ENCODE measurements at regions not wholly inside any gene's neighbourhood (a gene's known extent, or its start where the extent isn't known, plus 50 kb on each side); places are given as distances from the start of the nearest gene placed in this dataset.

DNA sequence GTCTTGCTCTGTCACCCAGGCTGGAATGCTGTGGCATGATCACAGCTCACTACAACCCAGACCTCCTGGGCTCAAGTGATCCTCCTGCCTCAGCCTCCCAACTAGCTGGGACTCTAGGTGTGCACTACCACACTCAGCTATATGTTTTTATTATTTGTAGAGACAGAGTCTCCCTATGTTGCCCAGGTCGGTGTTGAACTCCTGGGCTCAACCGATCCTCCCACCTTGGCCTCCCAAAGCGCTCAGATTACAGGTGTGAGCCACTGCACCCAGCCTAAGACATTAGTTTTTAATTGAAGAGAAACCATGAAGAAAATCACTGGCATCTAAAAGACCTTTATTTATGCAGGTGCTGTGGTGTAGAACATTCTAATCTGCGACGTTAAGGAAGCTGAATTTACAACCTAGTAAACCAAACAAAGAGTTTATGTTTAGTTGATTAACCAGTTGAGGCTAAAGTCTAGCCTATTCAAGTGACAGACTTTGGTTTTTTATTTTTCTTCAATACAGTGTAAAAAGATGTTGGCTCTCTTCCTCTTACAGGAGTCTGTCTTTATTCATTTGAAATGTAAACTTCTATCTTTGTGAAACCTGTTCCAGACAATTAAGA is 52.5 kb upstream of the NBL1 start:
- Mint-ChIP-seq H3K9me3 (no peaks in the 10 kb centered on the region), H3K4me3 (no peak overlapping the region), H3K36me3 (no peaks in the 10 kb centered on the region), H3K27ac (no peak overlapping the region), H3K4me1 (peaks cover 6 to 10% (median 7%) of the 10 kb centered on the region in 3 donors), H3K27me3 (peaks cover 0 to 2% of the 10 kb centered on the region in 2 donors)
- CTCF ChIA-PET = interaction anchor here in 1 of 2 donors (0.6 to 0.7 kb wide), 2 partner anchors 468 to 545 kb away, joined by 4 to 7 read pairs; no protein-coding TSS in a partner anchor
- H3K27ac ChIP-seq (ENCODE audit: low read length) = no peak overlapping the region
- H3K9me3 ChIP-seq = no peaks in the 10 kb centered on the region
- H3K4me3 ChIP-seq (ENCODE audit: control insufficient read depth in 1 of 2, extremely low read depth in 1 of 2, low read length in 1 of 2) = no peak overlapping the region
- ATAC-seq (replicated peaks in 1 of 4) (no peak), DNase-seq (no peak)
- POLR2A ChIA-PET = no interaction called here
- H3K4me1 ChIP-seq (ENCODE audit: control insufficient read depth in 1 of 2, extremely low read depth in 1 of 2, insufficient read depth in 2 of 2, low read length in 2 of 2) = peaks cover 6 to 8% of the 10 kb centered on the region in 2 experiments
- no CpG with 5 or more reads among the region's 5 CpGs for WGBS (ENCODE audit: insufficient coverage)
- no peaks in the 10 kb centered on the region for H3K36me3 ChIP-seq (ENCODE audit: control insufficient read depth in 2 of 2, extremely low read depth in 1 of 2, insufficient read depth in 1 of 2, low read length in 1 of 2)
- H3K27me3 ChIP-seq (replicated peaks in 1 of 2; ENCODE audit: control insufficient read depth in 2 of 2, extremely low read depth in 1 of 2, insufficient read depth in 2 of 2, low read length in 1 of 2) = no peaks in the 10 kb centered on the region

DNA sequence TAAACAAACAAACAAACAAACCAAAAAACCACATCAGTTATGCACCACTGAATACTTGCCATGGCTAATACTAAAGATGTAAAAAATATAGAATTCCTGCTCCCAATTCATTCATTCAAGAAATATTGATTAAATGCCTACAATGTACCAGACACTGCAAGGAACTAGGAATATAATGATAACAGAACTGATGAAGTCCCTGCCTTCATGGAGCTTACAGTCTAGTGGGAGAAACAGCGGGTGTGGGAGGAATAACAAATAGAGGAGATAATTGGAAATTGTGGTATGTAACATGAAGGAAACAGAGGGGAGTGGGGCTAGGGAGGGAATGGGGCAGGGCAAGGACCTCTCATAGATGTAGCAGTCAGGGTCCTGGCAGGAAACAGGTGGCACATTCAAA is 58.6 kb upstream of the NBL1 start:
- no peak for DNase-seq
- no peak overlapping the region for H3K4me3 ChIP-seq (ENCODE audit: control insufficient read depth in 1 of 2, extremely low read depth in 1 of 2, low read length in 1 of 2)
- H3K9me3 ChIP-seq = no peaks in the 10 kb centered on the region
- CTCF ChIA-PET = no interaction called here
- no peak overlapping the region for H3K27ac ChIP-seq (ENCODE audit: low read length)
- no peaks in the 10 kb centered on the region for H3K36me3 ChIP-seq (ENCODE audit: control insufficient read depth in 2 of 2, extremely low read depth in 1 of 2, insufficient read depth in 1 of 2, low read length in 1 of 2)
- POLR2A ChIA-PET = interaction anchor here in 1 of 2 donors (0.5 to 0.6 kb wide), 3 partner anchors 8 to 66 kb away, joined by 3 to 4 read pairs (median 3); no protein-coding TSS in a partner anchor
- no peaks in the 10 kb centered on the region for H3K9me3 Mint-ChIP-seq
- WGBS (ENCODE audit: insufficient coverage) = 100% methylated on average over 1 of the region's 1 CpG
- no peak overlapping the region for H3K27ac Mint-ChIP-seq
- no peak for ATAC-seq (replicated peaks in 1 of 4)
- H3K4me3 Mint-ChIP-seq = no peak overlapping the region
- no peaks in the 10 kb centered on the region for H3K36me3 Mint-ChIP-seq
- peaks cover 0 to 2% of the 10 kb centered on the region in 2 donors for H3K27me3 Mint-ChIP-seq
- peaks cover 0 to 3% of the 10 kb centered on the region in 2 experiments for H3K4me1 ChIP-seq (ENCODE audit: control insufficient read depth in 1 of 2, extremely low read depth in 1 of 2, insufficient read depth in 2 of 2, low read length in 2 of 2)
- H3K27me3 ChIP-seq (replicated peaks in 1 of 2; ENCODE audit: control insufficient read depth in 2 of 2, extremely low read depth in 1 of 2, insufficient read depth in 2 of 2, low read length in 1 of 2) = peaks cover 0 to 2% of the 10 kb centered on the region in 2 experiments
- peaks cover 6 to 10% (median 10%) of the 10 kb centered on the region in 3 donors for H3K4me1 Mint-ChIP-seq

DNA sequence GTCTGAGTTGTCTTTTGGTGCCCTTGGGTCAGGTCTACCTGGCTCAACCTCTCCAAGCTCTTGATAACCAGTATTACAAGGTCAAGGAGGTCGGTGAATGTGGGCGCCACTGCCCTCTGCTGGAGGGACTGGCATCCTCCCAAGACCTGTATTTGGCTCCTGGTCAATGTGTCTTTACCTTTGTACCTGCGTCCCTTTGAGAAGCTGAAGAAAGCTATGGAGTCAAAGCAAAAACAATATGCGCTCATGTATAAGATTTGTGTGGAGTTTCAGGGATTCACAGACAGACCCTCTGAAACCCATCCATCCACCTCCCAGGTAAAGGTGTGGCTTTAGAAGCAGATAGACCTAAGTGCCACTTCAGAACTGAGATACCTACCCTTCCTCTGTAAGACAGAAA is 61.8 kb upstream of the NBL1 start:
- H3K27me3 Mint-ChIP-seq = no peaks in the 10 kb centered on the region
- H3K4me3 Mint-ChIP-seq = no peak overlapping the region
- CTCF ChIA-PET = interaction anchor here (0.6 to 1.6 kb wide), 15 partner anchors 15 to 241 kb away, joined by 3 to 6 read pairs (median 3); a partner anchor contains a TSS
- no peaks in the 10 kb centered on the region for H3K36me3 ChIP-seq (ENCODE audit: control insufficient read depth in 2 of 2, extremely low read depth in 1 of 2, insufficient read depth in 1 of 2, low read length in 1 of 2)
- POLR2A ChIA-PET = interaction anchor here in 1 of 2 donors (0.6 kb wide), 1 partner anchor 110 kb away, joined by 7 read pairs; no protein-coding TSS in a partner anchor
- 7% methylated on average over 3 of the region's 4 CpGs for WGBS (ENCODE audit: insufficient coverage)
- peak overlapping the region in 1 of 2 donors; percentile 22 for H3K27ac Mint-ChIP-seq
- H3K27ac ChIP-seq (ENCODE audit: low read length) = no peak overlapping the region
- ATAC-seq (replicated peaks in 1 of 4) = peak; percentile 75 to 94 (median 89)
- peaks cover 0 to 2% of the 10 kb centered on the region in 2 experiments for H3K27me3 ChIP-seq (replicated peaks in 1 of 2; ENCODE audit: control insufficient read depth in 2 of 2, extremely low read depth in 1 of 2, insufficient read depth in 2 of 2, low read length in 1 of 2)
- peaks cover 6 to 10% (median 10%) of the 10 kb centered on the region in 3 donors for H3K4me1 Mint-ChIP-seq
- no peak overlapping the region for H3K4me3 ChIP-seq (ENCODE audit: control insufficient read depth in 1 of 2, extremely low read depth in 1 of 2, low read length in 1 of 2)
- no peaks in the 10 kb centered on the region for H3K9me3 ChIP-seq
- no peaks in the 10 kb centered on the region for H3K36me3 Mint-ChIP-seq
- H3K9me3 Mint-ChIP-seq = no peaks in the 10 kb centered on the region
- H3K4me1 ChIP-seq (ENCODE audit: control insufficient read depth in 1 of 2, extremely low read depth in 1 of 2, insufficient read depth in 2 of 2, low read length in 2 of 2) = peaks cover 0 to 3% of the 10 kb centered on the region in 2 experiments
- peak; percentile 16 to 85 (median 62) for DNase-seq

DNA sequence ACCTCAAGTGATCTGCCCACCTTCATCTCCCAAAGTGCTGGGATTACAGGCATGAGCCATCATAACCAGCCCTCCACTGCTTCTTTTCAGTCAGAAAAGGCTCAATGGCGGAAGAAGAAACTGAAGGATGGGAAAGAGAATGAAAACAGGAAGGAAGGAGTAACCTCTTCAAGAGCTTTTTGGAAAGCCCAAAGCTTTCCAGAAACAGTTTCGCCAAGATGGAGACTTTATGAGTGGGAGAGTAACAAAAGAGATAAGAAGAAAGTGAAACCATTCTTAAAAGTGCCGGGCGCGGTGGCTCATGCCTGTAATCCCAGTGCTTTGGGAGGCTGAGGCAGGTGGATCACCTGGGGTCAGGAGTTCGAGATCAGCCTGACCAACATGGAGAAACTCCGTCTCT is 62.7 kb upstream of the NBL1 start:
- H3K4me1 Mint-ChIP-seq = peaks cover 6 to 10% (median 10%) of the 10 kb centered on the region in 3 donors
- no peak overlapping the region for H3K4me3 ChIP-seq (ENCODE audit: control insufficient read depth in 1 of 2, extremely low read depth in 1 of 2, low read length in 1 of 2)
- DNase-seq (no peak), ATAC-seq (replicated peaks in 1 of 4) (no peak)
- ChIA-PET CTCF (interaction anchor here (0.7 to 1.6 kb wide), 5 partner anchors 16 to 127 kb away, joined by 3 to 6 read pairs (median 6); a partner anchor contains a TSS), POLR2A (interaction anchor here in 1 of 2 donors (0.7 kb wide), 1 partner anchor 48 kb away, joined by 7 read pairs; no protein-coding TSS in a partner anchor)
- no peaks in the 10 kb centered on the region for H3K9me3 Mint-ChIP-seq
- H3K27me3 ChIP-seq (replicated peaks in 1 of 2; ENCODE audit: control insufficient read depth in 2 of 2, extremely low read depth in 1 of 2, insufficient read depth in 2 of 2, low read length in 1 of 2) = peaks cover 0 to 2% of the 10 kb centered on the region in 2 experiments
- H3K36me3 Mint-ChIP-seq = no peaks in the 10 kb centered on the region
- no peaks in the 10 kb centered on the region for H3K36me3 ChIP-seq (ENCODE audit: control insufficient read depth in 2 of 2, extremely low read depth in 1 of 2, insufficient read depth in 1 of 2, low read length in 1 of 2)
- no peak overlapping the region for H3K4me3 Mint-ChIP-seq
- H3K27me3 Mint-ChIP-seq = no peaks in the 10 kb centered on the region
- WGBS (ENCODE audit: insufficient coverage) = no CpG with 5 or more reads among the region's 7 CpGs
- H3K27ac ChIP-seq (ENCODE audit: low read length) = no peak overlapping the region
- no peaks in the 10 kb centered on the region for H3K9me3 ChIP-seq
- H3K4me1 ChIP-seq (ENCODE audit: control insufficient read depth in 1 of 2, extremely low read depth in 1 of 2, insufficient read depth in 2 of 2, low read length in 2 of 2) = peaks cover 0 to 3% of the 10 kb centered on the region in 2 experiments
- peak overlapping the region in 1 of 2 donors; percentile 6 for H3K27ac Mint-ChIP-seq

DNA sequence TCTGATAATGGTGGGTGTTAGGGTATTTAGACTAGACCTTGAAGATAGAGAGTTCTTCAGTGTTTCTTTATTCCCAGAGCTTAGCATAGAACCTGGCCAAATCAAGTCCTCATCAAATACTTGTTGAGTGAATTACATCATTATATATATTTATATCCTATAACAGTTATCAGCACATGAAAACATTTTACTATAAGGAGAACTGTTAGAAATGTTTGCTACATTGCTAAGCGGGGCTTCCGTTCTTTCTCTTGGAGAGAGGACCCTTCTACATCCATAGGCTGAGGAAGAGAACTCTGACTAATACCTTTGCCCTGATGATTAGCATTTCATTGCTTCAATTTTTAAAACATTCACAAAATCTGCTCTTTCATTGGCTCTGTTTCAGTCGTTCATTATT is 66.5 kb upstream of the NBL1 start:
- ChIA-PET CTCF (no interaction called here), POLR2A (no interaction called here)
- DNase-seq (no peak), ATAC-seq (replicated peaks in 1 of 4) (no peak)
- Histone ChIP-seq H3K36me3 (ENCODE audit: control insufficient read depth in 2 of 2, extremely low read depth in 1 of 2, insufficient read depth in 1 of 2, low read length in 1 of 2) (no peaks in the 10 kb centered on the region), H3K9me3 (no peaks in the 10 kb centered on the region), H3K4me3 (ENCODE audit: control insufficient read depth in 1 of 2, extremely low read depth in 1 of 2, low read length in 1 of 2) (no peak overlapping the region), H3K27ac (ENCODE audit: low read length) (no peak overlapping the region), H3K4me1 (ENCODE audit: control insufficient read depth in 1 of 2, extremely low read depth in 1 of 2, insufficient read depth in 2 of 2, low read length in 2 of 2) (peaks cover 0 to 3% of the 10 kb centered on the region in 2 experiments), H3K27me3 (replicated peaks in 1 of 2; ENCODE audit: control insufficient read depth in 2 of 2, extremely low read depth in 1 of 2, insufficient read depth in 2 of 2, low read length in 1 of 2) (peaks cover 0 to 2% of the 10 kb centered on the region in 2 experiments)
- Mint-ChIP-seq H3K4me3 (no peak overlapping the region), H3K27ac (no peak overlapping the region), H3K36me3 (no peaks in the 10 kb centered on the region), H3K9me3 (no peaks in the 10 kb centered on the region), H3K27me3 (peaks cover 0 to 5% of the 10 kb centered on the region in 2 donors), H3K4me1 (peaks cover 5 to 10% (median 10%) of the 10 kb centered on the region in 3 donors)
- WGBS (ENCODE audit: insufficient coverage) = no CpG with 5 or more reads among the region's 3 CpGs

DNA sequence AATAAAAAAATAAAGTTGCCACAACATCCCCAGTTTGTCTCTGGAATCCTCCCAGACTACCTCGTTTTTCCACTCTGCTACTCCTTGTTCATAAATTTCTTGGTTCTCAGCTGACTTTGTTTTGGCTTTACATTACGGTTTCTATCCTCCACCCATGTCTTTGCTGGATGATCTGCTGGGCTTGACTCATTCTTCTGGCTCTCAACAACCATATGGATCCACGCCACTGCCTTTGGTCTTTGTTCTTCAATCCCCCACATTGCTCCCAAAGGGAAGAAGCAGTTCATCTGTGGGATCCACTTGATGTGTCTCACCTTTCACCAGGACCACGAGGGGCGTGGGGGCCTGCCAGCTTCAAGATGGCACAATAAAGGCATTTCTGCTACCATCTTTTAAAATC is 67.1 kb upstream of the NBL1 start:
- H3K9me3 Mint-ChIP-seq = no peaks in the 10 kb centered on the region
- peaks cover 0 to under 1% of the 10 kb centered on the region in 2 experiments for H3K4me1 ChIP-seq (ENCODE audit: control insufficient read depth in 1 of 2, extremely low read depth in 1 of 2, insufficient read depth in 2 of 2, low read length in 2 of 2)
- no peak overlapping the region for H3K27ac ChIP-seq (ENCODE audit: low read length)
- CTCF ChIA-PET = interaction anchor here in 1 of 2 donors (0.5 kb wide), 1 partner anchor 411 kb away, joined by 9 read pairs; no protein-coding TSS in a partner anchor
- 38% methylated on average over 2 of the region's 5 CpGs for WGBS (ENCODE audit: insufficient coverage)
- peaks cover 0 to 5% (median 4%) of the 10 kb centered on the region in 3 donors for H3K4me1 Mint-ChIP-seq
- H3K4me3 ChIP-seq (ENCODE audit: control insufficient read depth in 1 of 2, extremely low read depth in 1 of 2, low read length in 1 of 2) = no peak overlapping the region
- H3K36me3 ChIP-seq (ENCODE audit: control insufficient read depth in 2 of 2, extremely low read depth in 1 of 2, insufficient read depth in 1 of 2, low read length in 1 of 2) = no peaks in the 10 kb centered on the region
- DNase-seq (no peak), ATAC-seq (replicated peaks in 1 of 4) (no peak)
- H3K27me3 Mint-ChIP-seq = peaks cover under 1 to 5% of the 10 kb centered on the region in 2 donors
- H3K4me3 Mint-ChIP-seq = no peak overlapping the region
- H3K27ac Mint-ChIP-seq = no peak overlapping the region
- H3K9me3 ChIP-seq = no peaks in the 10 kb centered on the region
- POLR2A ChIA-PET = no interaction called here
- H3K36me3 Mint-ChIP-seq = no peaks in the 10 kb centered on the region
- H3K27me3 ChIP-seq (replicated peaks in 1 of 2; ENCODE audit: control insufficient read depth in 2 of 2, extremely low read depth in 1 of 2, insufficient read depth in 2 of 2, low read length in 1 of 2) = peaks cover 0 to 2% of the 10 kb centered on the region in 2 experiments
